Ishikawa (cell line): ENCODE measurements at regions not wholly inside any gene's neighbourhood (a gene's known extent, or its start where the extent isn't known, plus 50 kb on each side); places are given as distances from the start of the nearest gene placed in this dataset.

Experiments used
- CEBPB ChIP-seq: IDR thresholded peaks from 2 replicates; pipeline ENCODE4 v1.6.1; 2012
- CREB1 ChIP-seq: IDR thresholded peaks from 2 replicates; pipeline ENCODE4 v1.6.1; 2012; ENCODE audit warnings: low read depth
- EP300 ChIP-seq: IDR thresholded peaks from 2 replicates; pipeline ENCODE4 v1.6.1; 2012; ENCODE audit warnings: borderline replicate concordance
- MAX ChIP-seq: IDR thresholded peaks from 2 replicates; pipeline ENCODE4 v1.6.1; 2012
- TCF12 ChIP-seq: IDR thresholded peaks from 2 replicates; pipeline ENCODE4 v1.6.1; 2012; ENCODE audit warnings: low read depth
- TEAD4 ChIP-seq: IDR thresholded peaks from 2 replicates; pipeline ENCODE4 v1.6.1; 2012
- ZBTB7A ChIP-seq: IDR thresholded peaks from 2 replicates; pipeline ENCODE4 v1.6.1; 2012; ENCODE audit warnings: low read depth

- TF ChIP-seq TEAD4, result no peak
- no peak for TF ChIP-seq EP300
- no peak for TF ChIP-seq MAX
- TF ChIP-seq CREB1, result no peak
- TF ChIP-seq TCF12, result no peak
- TF ChIP-seq CEBPB, result no peak
- no peak for TF ChIP-seq ZBTB7A
These were observed 343.8 kb downstream of the PSAT1 start for GRCh38 chr9:78640728-78641127.
